ENCODE measurements at regions not wholly inside any gene's neighbourhood (a gene's known extent, or its start where the extent isn't known, plus 50 kb on each side); places are given as distances from the start of the nearest gene placed in this dataset.

GRCh38 chr2:156728328-156728727, 292.1 kb downstream of the GPD2 start:
- no peak overlapping the region for H3K4me3 ChIP-seq (ENCODE audit: low read depth, low read length)
- TF ChIP-seq CTCF (IDR thresholded peaks at IDR 0.05; ENCODE audit: insufficient read depth, low read depth, low read length, missing control alignments): no peak
- DNase-seq (ENCODE audit: low read depth): no peak

- no peak for TF ChIP-seq CTCF (IDR thresholded peaks at IDR 0.05; ENCODE audit: insufficient read depth, low read depth, low read length, missing control alignments)
- H3K4me3 ChIP-seq (ENCODE audit: low read depth, low read length): no peak overlapping the region
- no peak for DNase-seq (ENCODE audit: low read depth)
Measured at GRCh38 chr2:156731506-156731905, 295.3 kb downstream of the GPD2 start.

DNA sequence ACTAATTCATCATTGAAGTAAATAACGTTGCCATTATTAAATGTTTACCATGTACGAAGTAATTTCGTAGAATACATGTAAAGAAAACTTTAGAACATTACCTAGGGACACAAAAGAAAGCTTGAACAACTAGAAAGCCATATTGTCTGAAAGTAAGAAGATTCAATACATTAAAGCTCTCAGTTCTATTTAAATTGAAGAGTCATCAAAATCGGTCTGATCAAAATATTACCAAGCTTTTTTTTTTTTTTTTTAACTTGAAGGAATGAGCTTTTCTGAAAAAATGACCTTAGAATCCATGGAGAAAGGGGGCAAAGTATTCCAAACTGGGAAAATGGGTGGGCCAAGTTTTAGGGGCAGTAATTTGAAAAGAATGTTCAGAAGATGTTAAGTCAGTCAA, 300.8 kb downstream of the GPD2 start:
- no peak for DNase-seq (ENCODE audit: low read depth)
- no peak overlapping the region for H3K4me3 ChIP-seq (ENCODE audit: low read depth, low read length)
- no peak for TF ChIP-seq CTCF (IDR thresholded peaks at IDR 0.05; ENCODE audit: insufficient read depth, low read depth, low read length, missing control alignments)

DNA sequence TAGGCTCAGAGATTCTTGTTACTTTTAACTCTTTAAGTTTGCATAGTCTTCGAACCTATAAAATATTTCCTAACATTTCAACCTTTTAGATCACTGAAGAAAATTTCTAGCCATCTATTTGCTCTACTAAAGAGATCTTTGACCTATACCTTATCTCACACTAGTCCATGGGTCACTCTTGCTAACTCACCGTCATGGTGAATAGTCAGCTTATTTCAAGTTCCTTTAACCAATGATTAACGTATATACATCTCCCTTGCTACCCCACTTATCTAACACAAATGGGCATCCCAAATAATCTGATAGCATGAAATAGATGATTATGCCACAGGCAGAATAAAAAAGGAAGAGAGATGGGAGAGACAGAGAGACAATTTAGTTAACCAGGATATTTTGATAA, 303.1 kb downstream of the GPD2 start:
- no peak overlapping the region for H3K4me3 ChIP-seq (ENCODE audit: low read depth, low read length)
- DNase-seq (ENCODE audit: low read depth): no peak
- no peak for TF ChIP-seq CTCF (IDR thresholded peaks at IDR 0.05; ENCODE audit: insufficient read depth, low read depth, low read length, missing control alignments)

DNA sequence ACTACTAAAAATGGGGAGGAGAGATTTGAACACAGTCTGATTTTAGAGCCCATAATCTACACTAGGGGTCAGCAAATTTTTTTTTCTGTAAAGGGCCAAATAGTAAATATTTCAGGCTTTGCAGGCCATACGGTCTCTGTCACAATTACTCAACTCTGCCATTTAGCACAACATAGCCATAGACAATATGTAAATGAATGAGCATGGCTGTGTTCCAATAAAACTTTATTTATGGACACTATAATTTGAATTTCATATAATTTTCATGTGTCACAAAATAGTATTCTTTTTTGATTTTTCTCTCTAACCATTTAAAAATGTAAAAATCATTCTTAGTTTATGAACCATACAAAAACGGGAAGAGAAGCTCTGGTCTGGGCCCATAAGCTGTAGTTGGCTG, 309.4 kb downstream of the GPD2 start:
- no peak for DNase-seq (ENCODE audit: low read depth)
- TF ChIP-seq CTCF (IDR thresholded peaks at IDR 0.05; ENCODE audit: insufficient read depth, low read depth, low read length, missing control alignments): no peak
- H3K4me3 ChIP-seq (ENCODE audit: low read depth, low read length): no peak overlapping the region

DNA sequence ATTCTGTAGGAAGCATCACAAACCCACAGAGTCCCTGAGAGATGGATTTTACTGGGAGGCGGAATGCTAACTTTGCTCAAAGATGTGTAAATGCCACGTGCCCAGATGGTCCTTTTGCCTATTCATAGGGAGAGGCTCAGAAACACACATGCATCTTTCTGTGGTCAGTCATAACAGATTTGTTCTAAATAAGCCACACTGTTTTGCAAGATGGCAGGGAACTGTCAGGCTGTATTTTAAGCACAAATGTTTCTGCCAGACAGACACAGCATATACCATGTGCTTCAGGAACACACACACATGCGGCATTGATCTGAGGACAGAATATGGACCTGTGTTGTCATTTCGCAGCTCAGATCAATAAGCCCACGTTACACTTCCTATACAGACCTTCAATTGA, 312.0 kb downstream of the GPD2 start:
- no peak for DNase-seq (ENCODE audit: low read depth)
- no peak overlapping the region for H3K4me3 ChIP-seq (ENCODE audit: low read depth, low read length)
- TF ChIP-seq CTCF (IDR thresholded peaks at IDR 0.05; ENCODE audit: insufficient read depth, low read depth, low read length, missing control alignments): no peak

- no peak overlapping the region for H3K4me3 ChIP-seq (ENCODE audit: low read depth, low read length)
- TF ChIP-seq CTCF (IDR thresholded peaks at IDR 0.05; ENCODE audit: insufficient read depth, low read depth, low read length, missing control alignments): no peak
Measured at GRCh38 chr2:156752042-156752441, 315.9 kb downstream of the GPD2 start.

More at GRCh38 chr2:156752042-156752441, 315.9 kb downstream of the GPD2 start:
- no peak for DNase-seq (ENCODE audit: low read depth)

All from GM12865 (cell line).